GM12873 (cell line): ENCODE measurements at regions not wholly inside any gene's neighbourhood (a gene's known extent, or its start where the extent isn't known, plus 50 kb on each side); places are given as distances from the start of the nearest gene placed in this dataset.

Experiments used
- CTCF ChIP-seq: IDR thresholded peaks from 2 replicates; pipeline ENCODE4 v1.5.1; 2012; ENCODE audit warnings: low read depth, mild to moderate bottlenecking, moderate library complexity, low read length, control low read depth; ENCODE audit not compliant: insufficient read depth; ENCODE audit errors: missing control alignments

GRCh38 chrX:65196758-65197360, 220.6 kb upstream of the ZC4H2 start:
- TF ChIP-seq CTCF = peak; percentile 11

- no peak for TF ChIP-seq CTCF
Observed at GRCh38 chrX:65195621-65196020, 219.4 kb upstream of the ZC4H2 start.

GRCh38 chrX:65194547-65194946, 218.3 kb upstream of the ZC4H2 start:
- TF ChIP-seq CTCF = no peak

- no peak for TF ChIP-seq CTCF
Observed at GRCh38 chrX:65148232-65148631, 172.0 kb upstream of the ZC4H2 start.

GRCh38 chrX:65136424-65136823, 160.2 kb upstream of the ZC4H2 start:
- TF ChIP-seq CTCF = no peak

GRCh38 chrX:65127842-65128241, 151.6 kb upstream of the ZC4H2 start:
- no peak for TF ChIP-seq CTCF

GRCh38 chrX:65098851-65099250, 122.6 kb upstream of the ZC4H2 start:
- no peak for TF ChIP-seq CTCF
